Left ventricle myocardium superior (tissue), 1 donor: ENCODE measurements at regions not wholly inside any gene's neighbourhood (a gene's known extent, or its start where the extent isn't known, plus 50 kb on each side); places are given as distances from the start of the nearest gene placed in this dataset.
"Not testable (repeated sequence)": the region's sequence is repeated elsewhere in the genome, so short reads cannot be mapped to it uniquely, and the experiment has no call there.

Experiments used
- ATAC-seq: fragments of 200-7000 bp; cut with Tn5 transposase; one replicate; pipeline ENCODE4 v1.9.1; 2020; ENCODE audit warnings: mild to moderate bottlenecking, moderate library complexity
- DNase-seq: peaks from one replicate; pipeline ENCODE4 v3.0.0-alpha.2; 2020
- intact Hi-C: fragments of 100-400 bp; cut with micrococcal nuclease; formaldehyde crosslinking; loops from one replicate; pipeline ENCODE4 v1.11.0; 2022
- donor health status: DM: no; HTN: yes; CAD: no; lungs with severe emphysema.

DNA sequence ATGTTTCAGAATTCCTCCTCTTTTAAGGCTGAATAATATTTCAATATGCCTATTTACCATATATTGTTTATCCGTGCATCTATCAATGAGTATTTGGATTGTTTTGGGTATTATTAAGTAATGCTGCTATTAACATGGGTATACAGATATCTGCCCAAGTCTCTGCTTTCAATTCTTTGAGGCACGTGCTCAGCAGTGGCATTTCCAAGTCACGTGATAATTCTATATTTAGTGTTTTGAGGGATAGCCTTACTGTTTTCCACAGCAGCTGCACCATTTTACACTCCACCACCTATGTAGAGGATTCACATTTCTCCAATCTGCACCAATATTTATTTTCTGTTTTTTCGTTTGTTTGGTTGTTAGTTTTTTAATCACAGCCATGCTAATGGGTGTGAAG is 636.8 kb upstream of the ANKRD30A start:
- DNase-seq (no peak), ATAC-seq (no peak)
- intact Hi-C loops = no loop called here

DNA sequence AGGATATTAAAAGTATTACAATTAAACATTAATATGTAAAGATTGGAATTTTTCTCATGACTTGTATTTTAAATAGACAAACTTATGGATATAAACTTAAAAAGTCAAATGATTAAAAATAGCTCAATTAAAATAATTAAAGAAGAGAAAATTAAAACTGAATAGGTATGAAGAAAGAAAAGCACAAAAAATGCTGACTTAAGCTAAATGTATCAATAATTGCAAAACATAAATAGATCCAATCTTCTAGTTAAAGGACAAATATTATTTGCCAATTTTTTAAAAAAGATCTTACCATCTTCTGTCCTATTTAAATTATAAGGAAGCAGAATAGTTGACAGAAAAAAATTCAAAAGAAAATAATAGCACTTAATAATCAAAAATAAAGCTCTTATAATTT is 646.3 kb upstream of the ANKRD30A start:
- no peak for DNase-seq
- intact Hi-C loops = no loop called here
- ATAC-seq = no peak

DNA sequence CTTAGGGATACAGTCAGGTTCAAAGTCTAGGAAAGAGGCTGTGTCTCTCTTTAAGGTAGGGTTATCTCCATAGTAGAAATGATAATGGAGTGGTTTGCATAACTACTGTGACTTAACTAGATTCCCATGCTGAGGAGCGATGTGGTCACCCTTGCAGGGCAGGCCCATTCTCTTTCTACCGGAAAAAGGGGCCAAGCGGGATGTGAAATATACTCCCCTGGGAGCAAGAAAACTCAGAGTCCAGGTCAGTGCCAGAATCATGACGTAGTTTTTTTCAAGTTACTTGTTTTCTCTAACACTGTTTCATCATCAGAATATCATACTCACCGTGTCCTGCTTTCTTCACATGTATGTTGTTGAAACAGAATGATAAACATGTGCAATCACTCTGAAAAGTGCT is 649.0 kb upstream of the ANKRD30A start:
- no peak for DNase-seq
- no peak for ATAC-seq
- intact Hi-C loops = no loop called here

DNA sequence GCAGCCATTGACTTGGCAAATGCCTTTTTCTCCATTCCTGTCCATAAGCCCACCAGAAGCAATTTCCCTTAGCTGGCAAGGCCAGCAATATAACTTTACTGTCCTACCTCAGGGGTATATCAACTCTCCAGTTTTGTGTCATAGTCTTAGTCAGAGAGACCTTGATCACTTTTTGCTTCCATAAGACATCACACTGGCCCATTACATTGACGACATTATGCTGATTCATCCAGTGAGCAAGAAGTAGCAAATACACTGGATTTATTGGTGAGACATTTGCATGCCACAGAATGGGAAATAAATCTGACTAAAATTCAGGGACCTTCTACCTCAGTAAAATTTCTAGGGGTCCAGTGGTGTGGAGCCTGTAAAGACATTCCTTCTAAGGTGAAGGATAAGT is 649.7 kb upstream of the ANKRD30A start:
- intact Hi-C loops = no loop called here
- DNase-seq = no peak
- ATAC-seq = no peak

DNA sequence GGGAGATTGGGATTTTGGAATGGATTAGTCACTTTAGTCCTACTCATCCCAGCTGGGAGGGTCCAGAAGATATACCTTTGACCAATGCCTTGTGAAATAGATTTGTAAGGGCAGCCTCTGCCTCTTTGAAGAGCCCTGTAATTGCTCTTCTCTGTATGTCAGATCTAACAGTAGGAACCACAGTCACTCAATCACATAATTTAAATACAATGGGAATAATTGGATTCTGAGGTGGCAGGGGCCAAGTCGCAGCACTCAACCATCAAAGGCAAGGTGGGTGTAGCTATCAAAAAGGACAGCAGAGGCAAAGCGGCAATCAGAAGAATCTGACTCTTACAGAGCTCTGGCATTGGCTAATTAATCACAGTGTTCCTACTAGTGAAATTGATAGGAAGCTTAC is 650.9 kb upstream of the ANKRD30A start:
- DNase-seq (no peak), ATAC-seq (no peak)
- intact Hi-C loops = no loop called here

DNA sequence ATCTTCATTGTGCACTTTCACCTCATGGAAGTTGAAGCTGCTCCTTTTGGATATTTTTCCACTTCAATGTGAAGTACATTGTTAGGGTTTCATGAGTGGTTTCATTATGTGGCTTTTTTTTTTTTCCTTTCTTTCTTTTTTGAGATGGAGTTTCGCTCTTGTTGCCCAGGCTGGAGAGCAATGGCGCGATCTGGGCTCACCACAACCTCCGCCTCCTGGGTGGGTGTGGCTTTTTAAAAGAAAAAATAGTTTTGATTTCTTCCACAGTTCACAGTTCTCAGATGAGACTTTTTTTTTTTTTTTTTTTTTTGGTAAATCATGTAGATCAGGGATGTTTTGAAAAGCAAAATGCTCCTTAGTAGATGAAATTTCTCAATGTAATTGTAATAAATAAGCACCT is 652.3 kb upstream of the ANKRD30A start:
- intact Hi-C loops = no loop called here

DNA sequence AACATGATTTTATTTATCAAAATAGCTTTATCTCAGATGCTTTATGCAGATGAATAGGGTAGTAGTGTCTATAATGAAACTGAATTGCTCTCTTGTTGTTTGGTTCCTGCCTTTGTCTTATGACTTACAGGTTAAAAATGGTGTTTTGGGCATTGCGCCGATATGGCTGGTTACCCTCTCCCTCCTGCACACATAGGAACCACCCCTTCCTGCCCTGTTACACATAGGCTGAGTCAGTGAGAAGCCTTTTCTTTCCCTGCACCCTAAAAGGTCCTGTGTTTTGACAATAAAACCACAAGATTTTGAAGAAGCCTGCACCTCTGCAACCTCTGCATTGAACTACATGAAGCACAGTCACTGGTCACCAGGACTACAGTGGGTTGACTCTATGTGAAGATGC is 655.8 kb upstream of the ANKRD30A start:
- intact Hi-C loops = no loop called here
- no peak for ATAC-seq
- DNase-seq = no peak

More for the DNA sequence above, 652.3 kb upstream of the ANKRD30A start:
- ATAC-seq = no peak
- DNase-seq = no peak

DNA sequence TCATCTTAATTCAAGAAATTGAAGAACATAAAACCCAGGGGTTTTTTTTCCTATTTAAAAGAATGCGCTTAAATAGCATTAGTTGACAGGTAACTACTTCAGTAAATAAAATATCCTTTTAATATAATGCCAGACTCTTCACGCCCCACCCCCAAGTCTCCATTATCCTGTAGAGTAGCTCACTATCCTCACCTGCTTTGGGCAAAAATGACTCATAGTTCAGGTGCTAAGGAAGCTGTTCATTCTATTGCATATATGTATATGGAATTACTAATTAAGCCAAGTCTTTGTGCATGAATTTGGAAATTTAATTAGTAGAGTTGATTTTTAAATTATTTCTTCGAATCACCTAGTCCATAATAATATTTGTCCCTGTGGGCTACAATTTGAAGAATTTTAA is 656.8 kb upstream of the ANKRD30A start:
- ATAC-seq = no peak
- intact Hi-C loops = no loop called here

DNA sequence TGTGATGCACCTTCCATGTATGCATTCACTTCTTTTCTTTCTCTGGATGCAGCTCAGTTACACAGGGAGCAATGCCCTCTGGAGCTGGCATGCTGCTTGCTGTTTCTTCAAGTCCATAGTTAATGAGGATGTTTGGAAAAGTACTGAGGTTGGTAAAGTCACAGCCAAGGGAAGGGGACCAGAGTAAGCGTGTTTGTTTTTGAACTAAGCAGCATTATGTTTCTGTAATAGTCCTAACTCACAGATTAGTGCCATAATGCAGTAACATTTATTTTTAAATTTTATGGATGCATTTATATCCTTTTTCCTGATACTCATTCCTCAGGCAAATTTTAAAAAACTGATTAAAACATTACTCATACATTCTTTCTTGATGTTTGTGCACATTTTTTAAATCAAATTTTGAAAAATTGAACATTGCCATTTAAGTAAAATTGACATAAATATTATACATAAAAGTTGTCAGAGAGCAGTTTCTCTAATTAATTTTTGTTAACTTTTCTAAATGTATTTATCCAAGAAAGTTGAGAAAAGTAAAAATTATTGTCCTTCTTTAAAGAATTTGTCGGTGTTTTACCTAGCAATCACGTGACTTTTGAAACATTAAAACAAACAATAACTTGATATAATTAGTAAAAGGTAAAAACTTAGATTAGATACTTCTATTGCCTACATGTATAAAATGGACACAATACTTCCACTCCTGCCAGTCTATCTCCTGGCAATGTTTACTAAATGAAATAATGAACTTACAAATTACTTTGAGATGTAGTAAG is 659.6 kb upstream of the ANKRD30A start:
- intact Hi-C loops = no loop called here
- ATAC-seq = no peak

More for the DNA sequence above, 656.8 kb upstream of the ANKRD30A start:
- no peak for DNase-seq

DNA sequence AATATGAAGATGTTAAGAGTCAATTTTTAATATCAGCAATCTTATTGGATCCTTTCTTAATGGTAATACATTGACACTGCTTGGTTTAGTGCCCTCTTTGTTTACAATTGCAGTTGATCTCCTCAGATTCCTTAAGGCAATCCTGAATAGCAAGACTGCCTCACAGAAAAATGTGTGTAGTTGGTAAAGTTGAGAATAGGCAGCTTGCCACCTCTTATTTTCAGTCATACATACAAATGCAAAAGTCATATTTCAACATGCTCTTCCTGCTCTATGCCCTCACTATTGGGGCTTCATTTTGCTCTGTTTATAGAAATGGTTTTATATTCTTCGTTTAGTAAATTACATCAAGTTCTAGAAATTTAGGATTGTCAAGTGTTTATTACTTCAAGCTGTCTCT is 661.1 kb upstream of the ANKRD30A start:
- intact Hi-C loops = no loop called here
- ATAC-seq (no peak), DNase-seq (no peak)

More for the DNA sequence above, 659.6 kb upstream of the ANKRD30A start:
- no peak for DNase-seq

DNA sequence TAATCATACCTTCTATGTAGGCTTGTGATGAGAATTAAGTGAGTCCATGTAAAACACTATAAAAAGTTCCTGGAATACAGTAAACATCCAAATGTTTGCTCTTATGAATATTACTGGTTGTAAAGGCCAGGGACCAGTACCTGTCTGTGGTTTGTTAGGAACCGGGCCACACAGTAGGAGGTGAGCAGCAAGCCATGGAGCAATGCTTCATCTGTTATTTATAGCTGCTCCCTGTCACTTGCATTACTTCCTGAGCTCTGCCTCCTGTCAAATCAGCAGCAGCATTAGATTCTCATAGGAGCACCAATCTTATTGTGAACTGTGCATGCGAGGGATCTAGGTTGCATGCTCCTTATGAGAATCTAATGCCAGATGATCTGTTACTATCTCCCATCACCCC is 662.0 kb upstream of the ANKRD30A start:
- ATAC-seq = peak; percentile 84
- intact Hi-C loops = no loop called here
- no peak for DNase-seq

DNA sequence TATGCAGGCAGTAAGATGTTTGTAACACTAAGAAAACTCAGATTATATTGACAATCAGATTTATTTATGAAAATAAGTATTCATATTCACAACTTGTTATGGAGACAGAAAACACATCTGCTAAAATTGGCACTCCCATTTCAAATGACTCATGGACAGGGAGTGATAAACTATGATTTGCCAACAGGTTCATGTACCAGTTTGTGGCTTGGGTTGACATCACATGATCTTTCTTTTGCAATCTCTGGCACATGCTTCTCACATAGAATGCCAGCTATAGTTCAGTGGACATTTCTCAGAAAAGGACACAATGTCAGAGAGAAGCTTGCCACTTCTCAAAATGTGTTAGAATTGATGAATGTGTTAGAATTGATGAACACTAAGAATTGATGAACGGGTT is 663.2 kb upstream of the ANKRD30A start:
- no peak for DNase-seq
- ATAC-seq = peak; percentile 62
- intact Hi-C loops = no loop called here

DNA sequence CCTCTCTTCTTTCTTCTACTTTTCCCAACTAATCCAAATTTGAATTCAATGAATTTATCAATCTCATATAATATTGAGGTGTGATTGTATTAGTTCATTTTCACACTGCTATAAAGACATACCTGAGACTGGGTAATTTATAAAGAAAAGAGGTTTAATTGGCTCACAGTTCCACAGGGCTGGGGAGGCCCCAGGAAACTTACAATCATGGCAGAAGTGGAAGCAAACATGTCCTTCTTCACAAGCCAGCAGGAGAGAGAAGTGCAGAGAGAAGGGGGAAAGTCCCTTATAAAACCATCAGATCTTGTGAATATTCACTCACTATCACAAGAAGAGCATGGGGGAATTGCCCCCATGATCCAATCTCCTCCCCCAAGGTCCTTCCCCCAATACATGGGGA is 667.0 kb upstream of the ANKRD30A start:
- ATAC-seq, intact Hi-C loops, DNase-seq: not testable (repeated sequence)

DNA sequence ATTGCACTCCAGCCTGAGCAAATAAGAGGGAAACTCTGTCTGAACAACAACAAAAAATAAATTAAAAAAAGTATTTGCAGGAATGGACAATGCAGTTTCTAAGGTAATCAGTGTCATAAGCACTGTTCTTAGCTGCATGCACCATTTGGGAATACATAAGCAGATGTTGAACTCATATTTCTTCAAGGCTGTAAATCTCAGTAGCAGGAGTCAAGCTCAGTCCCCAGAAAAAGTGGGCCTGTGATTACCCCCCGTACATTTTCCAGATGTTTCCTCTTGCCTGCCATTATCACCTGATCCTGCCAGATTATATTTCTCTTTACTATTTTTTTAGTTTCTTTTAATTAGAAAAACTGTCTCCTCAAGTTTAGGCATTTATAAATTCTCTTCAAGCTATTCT is 667.6 kb upstream of the ANKRD30A start:
- intact Hi-C loops = no loop called here
- no peak for DNase-seq
- no peak for ATAC-seq

DNA sequence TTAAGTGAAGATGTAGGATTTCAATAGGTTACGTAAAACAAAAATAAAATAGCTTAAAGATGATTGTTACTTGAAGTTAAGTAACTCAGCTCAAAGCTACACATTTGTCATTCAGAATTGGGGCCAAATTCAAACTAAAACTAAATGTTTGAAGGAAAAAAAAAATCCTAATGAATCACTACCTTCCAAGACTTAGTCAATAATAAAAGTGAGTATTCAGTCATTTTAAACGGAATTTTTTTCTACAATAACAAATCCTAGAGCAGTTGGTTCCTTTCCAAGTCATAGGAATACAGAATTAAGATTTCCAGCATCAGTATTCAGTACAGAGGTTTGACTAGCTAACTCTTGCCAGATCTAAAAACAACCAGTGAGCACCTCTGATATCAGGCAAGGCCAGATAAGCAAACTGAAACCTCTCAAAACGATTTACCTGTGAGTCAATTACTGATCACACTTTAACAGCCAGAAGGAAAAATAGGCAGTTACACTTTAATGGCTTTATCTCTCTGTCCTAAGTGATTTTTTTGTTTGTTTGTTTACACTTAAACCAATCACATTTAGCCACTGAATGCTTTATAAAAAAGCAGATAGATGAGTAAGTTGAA is 669.8 kb upstream of the ANKRD30A start:
- DNase-seq = no peak
- intact Hi-C loops = no loop called here
- no peak for ATAC-seq

DNA sequence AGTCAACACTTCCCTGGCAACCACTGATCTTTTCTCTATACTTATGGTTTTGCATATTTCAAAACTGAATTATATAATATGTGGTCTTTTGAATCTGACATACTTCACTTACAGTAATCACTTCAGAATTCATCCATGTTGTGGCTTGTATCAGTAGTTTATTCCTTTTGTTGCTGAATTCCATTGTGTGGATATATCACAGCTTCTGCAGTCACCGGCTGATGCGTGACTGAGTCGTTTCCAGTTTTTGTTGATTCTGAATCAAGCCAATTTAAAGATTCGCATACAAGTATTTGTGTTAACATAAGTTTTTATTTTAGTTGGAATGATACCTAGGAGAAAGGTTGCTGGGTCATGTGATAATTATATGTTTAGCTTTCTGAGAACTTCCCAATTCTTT is 672.5 kb upstream of the ANKRD30A start:
- DNase-seq = no peak
- intact Hi-C loops = no loop called here
- ATAC-seq = no peak

DNA sequence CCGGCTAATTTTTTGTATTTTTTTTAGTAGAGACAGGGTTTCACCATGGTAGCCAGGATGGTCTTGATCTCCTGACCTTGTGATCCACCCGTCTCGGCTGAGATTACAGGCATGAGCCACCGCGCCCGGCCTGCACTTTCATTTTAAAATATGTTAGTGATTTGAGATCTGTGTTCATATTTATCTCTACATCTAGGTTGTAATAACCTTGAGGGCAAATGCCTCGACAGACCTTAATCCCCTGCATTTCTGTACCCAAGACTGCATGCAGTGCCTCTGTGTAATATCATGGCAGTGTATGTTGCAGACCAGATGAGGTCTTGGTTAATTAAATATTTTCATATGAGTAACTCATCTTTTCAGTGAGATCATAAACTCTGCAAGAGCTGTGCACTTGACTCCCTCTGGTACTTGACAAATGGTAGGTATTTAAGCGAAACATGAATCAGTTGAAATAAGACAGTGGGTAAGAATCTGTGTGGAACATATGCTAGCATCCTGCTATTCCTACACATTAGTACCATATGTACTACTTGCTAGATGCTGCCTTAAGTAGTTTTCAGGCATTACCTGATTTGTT is 673.9 kb upstream of the ANKRD30A start:
- intact Hi-C loops = no loop called here
- DNase-seq (peak; percentile 27), ATAC-seq (no peak)

DNA sequence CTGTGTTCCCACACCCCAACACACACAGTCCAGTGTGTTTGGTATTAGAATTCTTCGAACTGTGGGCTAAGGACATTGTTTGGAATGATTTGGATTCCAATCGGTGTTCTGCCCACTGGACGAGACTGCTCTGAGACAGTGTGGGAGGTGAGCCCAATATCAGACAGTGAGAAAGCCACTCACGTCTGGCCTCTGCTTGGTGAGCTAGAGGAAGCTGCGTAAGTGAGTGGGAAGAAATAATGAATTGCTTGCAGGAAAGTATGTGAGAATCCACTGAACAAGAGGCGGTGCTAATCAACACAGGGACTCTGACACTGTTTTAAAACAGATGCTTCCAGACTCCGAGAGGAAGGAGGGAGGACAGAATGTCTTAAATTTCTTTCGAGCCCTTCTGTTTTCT is 675.0 kb upstream of the ANKRD30A start:
- peak; percentile 83 for ATAC-seq
- DNase-seq = peak; percentile 35

DNA sequence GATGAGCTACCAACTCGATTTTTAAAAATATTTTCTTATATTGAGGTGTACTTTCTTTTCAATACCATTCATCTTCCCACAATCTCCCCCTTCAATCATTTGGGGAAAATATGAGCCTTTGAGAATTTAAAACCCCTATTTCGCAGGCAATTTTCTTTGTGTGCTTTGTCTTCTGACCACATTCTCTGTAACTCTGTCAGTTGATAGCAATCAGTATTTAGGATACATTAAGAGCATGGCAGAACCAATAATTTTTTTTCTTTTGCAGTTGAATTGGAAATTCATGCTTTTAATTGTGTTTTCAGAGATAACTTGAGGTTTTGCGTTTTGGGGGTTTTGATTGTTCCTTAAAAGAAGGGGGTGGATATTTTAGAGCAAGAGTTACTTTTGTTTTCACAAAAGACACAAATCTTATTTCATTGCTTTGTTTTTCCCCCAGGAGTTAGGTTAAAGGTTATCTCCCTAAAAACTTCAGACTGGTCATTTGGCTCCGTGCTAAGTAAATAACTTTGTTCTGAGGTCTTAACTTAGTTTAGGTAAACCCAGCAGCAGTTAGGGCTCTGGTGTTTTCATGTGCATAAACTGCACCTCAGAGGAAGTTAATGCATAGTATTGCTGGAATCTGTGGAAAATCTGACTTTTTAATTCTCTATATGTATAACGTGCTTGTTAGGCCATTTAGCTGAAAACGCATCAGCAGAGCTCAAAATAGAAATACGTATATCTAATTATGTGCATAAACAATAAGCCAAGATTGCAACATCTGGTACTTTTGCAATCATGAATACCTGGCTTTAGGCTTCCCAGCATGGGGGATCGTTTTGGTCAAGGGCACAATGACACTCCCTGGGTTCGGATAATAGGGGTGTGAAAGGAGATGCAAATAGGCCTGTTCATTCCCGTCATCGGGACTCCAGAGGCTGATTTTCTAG is 676.4 kb upstream of the ANKRD30A start:
- intact Hi-C loops = no loop called here
- DNase-seq = no peak
- no peak for ATAC-seq

More for the DNA sequence above, 675.0 kb upstream of the ANKRD30A start:
- intact Hi-C loops = no loop called here

DNA sequence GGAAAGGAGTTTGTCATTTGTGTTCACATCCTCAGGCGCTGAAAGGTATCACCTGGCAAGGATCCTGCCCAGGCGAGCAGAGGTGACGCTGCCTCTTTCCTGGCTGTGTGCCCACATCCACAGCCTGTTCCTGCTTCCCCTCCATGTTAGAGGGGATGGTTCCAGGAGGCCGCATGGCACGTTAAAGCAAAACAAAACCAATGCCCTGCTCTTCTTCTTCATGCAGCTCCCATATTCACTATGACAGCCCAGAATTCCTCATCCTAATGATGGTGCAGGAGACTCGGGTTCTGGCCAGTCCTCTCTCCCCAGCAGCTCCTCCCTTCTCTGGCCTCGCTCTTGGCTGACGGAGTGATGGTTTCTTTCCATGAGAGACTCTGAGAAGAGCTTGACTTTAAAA is 678.5 kb upstream of the ANKRD30A start:
- ATAC-seq (peak; percentile 93), DNase-seq (peak; percentile 88)
- intact Hi-C loops = no loop called here
